Fibroblast of lung (primary cell): ENCODE measurements at regions not wholly inside any gene's neighbourhood (a gene's known extent, or its start where the extent isn't known, plus 50 kb on each side); places are given as distances from the start of the nearest gene placed in this dataset.

Experiments used
- DNase-seq, 2 donors: peaks; one replicate each; pipeline versions ENCODE4 v3.0.0 to v3.0.0-alpha.2; 2010; ENCODE audit warnings: low read depth in 2 of 2
- H2AFZ ChIP-seq: 2 replicates; pipeline ENCODE4 v1.5.1; 2012; ENCODE audit warnings: low read length, control low read depth, inconsistent platforms
- H3K27ac ChIP-seq: 2 replicates; pipeline ENCODE4 v1.5.1; 2011; ENCODE audit warnings: low read length, control low read depth; ENCODE audit not compliant: insufficient read depth
- H3K27me3 ChIP-seq: 2 replicates; pipeline ENCODE4 v1.5.1; 2011; ENCODE audit warnings: mild to moderate bottlenecking, low read length; ENCODE audit not compliant: control insufficient read depth, insufficient read depth
- H3K36me3 ChIP-seq: 2 replicates; pipeline ENCODE4 v1.5.1; 2011; ENCODE audit warnings: low read length; ENCODE audit not compliant: control insufficient read depth, insufficient read depth
- H3K4me1 ChIP-seq: 2 replicates; pipeline ENCODE4 v1.5.1; 2011; ENCODE audit warnings: low read length; ENCODE audit not compliant: control insufficient read depth, insufficient read depth; ENCODE audit errors: extremely low read depth
- H3K4me2 ChIP-seq: 2 replicates; pipeline ENCODE4 v1.5.1; 2011; ENCODE audit warnings: low read length, control low read depth; ENCODE audit not compliant: insufficient read depth; ENCODE audit errors: extremely low read depth
- H3K4me3 ChIP-seq, 4 experiments: fragments of 200-600 bp in 1 of 4; sonication (generic) in 1 of 4; replicated peaks in 1 of 4; 2 replicates each; pipeline ENCODE4 v1.5.1; 2011 to 2016; ENCODE audit warnings: low read length in 4 of 4, low read depth in 3 of 4, mild to moderate bottlenecking in 3 of 4, control low read depth in 2 of 4, inconsistent platforms in 1 of 4, mixed read lengths in 1 of 4; ENCODE audit not compliant: insufficient read depth in 1 of 4; ENCODE audit errors: control extremely low read depth in 1 of 4
- H3K79me2 ChIP-seq: 2 replicates; pipeline ENCODE4 v1.5.1; 2012; ENCODE audit warnings: mild to moderate bottlenecking, low read length, inconsistent platforms; ENCODE audit not compliant: control insufficient read depth, insufficient read depth
- H3K9ac ChIP-seq: 2 replicates; pipeline ENCODE4 v1.5.1; 2011; ENCODE audit warnings: mild to moderate bottlenecking, low read length, control low read depth; ENCODE audit not compliant: insufficient read depth
- H3K9me3 ChIP-seq: 2 replicates; pipeline ENCODE4 v1.5.1; 2012; ENCODE audit warnings: low read depth, low read length; ENCODE audit not compliant: control insufficient read depth, insufficient read depth
- H4K20me1 ChIP-seq: 2 replicates; pipeline ENCODE4 v1.5.1; 2011; ENCODE audit warnings: low read length; ENCODE audit not compliant: control insufficient read depth, insufficient read depth; ENCODE audit errors: extremely low read depth
- EZH2 ChIP-seq: IDR thresholded peaks from 2 replicates; pipeline ENCODE4 v1.5.1; 2012; ENCODE audit warnings: low read length, control low read depth, mild to moderate bottlenecking; ENCODE audit errors: missing control alignments
- TF ChIP-seq, protein P1 (sequence below), 2 donors: IDR thresholded peaks in 1 of 2; conservative IDR thresholded peaks in 1 of 2; 1 replicate in 1 of 2; 2 replicates in 1 of 2; pipeline ENCODE4 v1.5.1; 2011 to 2012; ENCODE audit warnings: low read length in 2 of 2, control low read depth in 1 of 2, inconsistent platforms in 1 of 2, low read depth in 1 of 2, mild to moderate bottlenecking in 1 of 2

DNA sequence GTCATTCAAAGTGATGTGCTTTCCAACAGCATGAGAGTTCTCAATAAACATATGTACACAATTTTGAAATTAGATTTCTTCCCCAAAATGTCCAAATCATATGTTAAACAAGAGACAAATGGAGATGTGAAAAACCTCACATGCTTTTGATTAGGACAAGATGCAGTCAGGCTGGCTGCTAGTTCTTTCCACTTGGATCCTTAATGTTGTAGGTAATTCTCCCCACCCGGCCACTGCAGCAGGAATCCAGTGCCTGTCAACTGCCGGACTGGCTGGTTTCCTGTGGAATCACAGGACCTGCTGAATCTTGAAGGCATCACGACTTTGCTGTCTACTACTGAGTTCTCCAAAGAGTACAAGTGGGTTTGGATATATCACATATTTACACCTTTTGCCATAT lies 138.6 kb upstream of the AKR1E2 start:
- peak in 1 of 2 donors; percentile 45 for DNase-seq
- no peak overlapping the region for H2AFZ ChIP-seq
- no peak overlapping the region for H3K9ac ChIP-seq

DNA sequence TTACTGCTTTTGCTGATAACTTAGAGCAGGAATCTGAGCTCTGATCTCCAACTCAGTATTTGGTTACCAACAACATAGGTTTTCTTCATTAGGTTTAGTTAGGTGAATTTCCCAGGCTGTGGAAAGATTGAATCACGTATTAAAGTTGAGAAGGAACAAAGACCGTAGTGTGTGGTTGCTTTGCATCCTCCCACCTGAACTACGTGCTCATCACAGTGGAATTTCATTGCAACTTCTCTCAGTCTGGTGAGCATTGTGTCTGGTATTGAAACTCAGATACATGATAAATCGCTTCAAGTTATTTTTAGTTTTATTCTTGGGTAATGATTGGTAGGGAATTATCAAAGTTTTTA lies 139.4 kb upstream of the AKR1E2 start:
- no peak overlapping the region for H2AFZ ChIP-seq
- H3K9ac ChIP-seq = no peak overlapping the region
- no peak overlapping the region for H3K27ac ChIP-seq
- DNase-seq = peak in 1 of 2 donors; percentile 99
- H3K27me3 ChIP-seq = no peaks in the 10 kb centered on the region
- H3K36me3 ChIP-seq = no peaks in the 10 kb centered on the region
- peak overlapping the region; percentile 16 for H3K4me2 ChIP-seq
- H3K9me3 ChIP-seq = no peaks in the 10 kb centered on the region
- no peaks in the 10 kb centered on the region for H3K4me1 ChIP-seq
- no peak overlapping the region for H3K4me3 ChIP-seq
- TF ChIP-seq, protein P1, sequence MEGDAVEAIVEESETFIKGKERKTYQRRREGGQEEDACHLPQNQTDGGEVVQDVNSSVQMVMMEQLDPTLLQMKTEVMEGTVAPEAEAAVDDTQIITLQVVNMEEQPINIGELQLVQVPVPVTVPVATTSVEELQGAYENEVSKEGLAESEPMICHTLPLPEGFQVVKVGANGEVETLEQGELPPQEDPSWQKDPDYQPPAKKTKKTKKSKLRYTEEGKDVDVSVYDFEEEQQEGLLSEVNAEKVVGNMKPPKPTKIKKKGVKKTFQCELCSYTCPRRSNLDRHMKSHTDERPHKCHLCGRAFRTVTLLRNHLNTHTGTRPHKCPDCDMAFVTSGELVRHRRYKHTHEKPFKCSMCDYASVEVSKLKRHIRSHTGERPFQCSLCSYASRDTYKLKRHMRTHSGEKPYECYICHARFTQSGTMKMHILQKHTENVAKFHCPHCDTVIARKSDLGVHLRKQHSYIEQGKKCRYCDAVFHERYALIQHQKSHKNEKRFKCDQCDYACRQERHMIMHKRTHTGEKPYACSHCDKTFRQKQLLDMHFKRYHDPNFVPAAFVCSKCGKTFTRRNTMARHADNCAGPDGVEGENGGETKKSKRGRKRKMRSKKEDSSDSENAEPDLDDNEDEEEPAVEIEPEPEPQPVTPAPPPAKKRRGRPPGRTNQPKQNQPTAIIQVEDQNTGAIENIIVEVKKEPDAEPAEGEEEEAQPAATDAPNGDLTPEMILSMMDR (conservative IDR thresholded peaks at IDR 0.05 in 1 of 2, IDR thresholded peaks at IDR 0.05 in 1 of 2; ENCODE audit: low read depth in 1 of 2, low read length in 2 of 2) = no peak
- TF ChIP-seq EZH2 = no peak
- no peaks in the 10 kb centered on the region for H4K20me1 ChIP-seq
- no peaks in the 10 kb centered on the region for H3K79me2 ChIP-seq

More for the DNA sequence above, 138.6 kb upstream of the AKR1E2 start:
- H3K79me2 ChIP-seq = no peaks in the 10 kb centered on the region
- no peaks in the 10 kb centered on the region for H4K20me1 ChIP-seq
- no peak overlapping the region for H3K27ac ChIP-seq
- no peaks in the 10 kb centered on the region for H3K4me1 ChIP-seq
- H3K27me3 ChIP-seq = no peaks in the 10 kb centered on the region
- H3K36me3 ChIP-seq = no peaks in the 10 kb centered on the region
- no peak overlapping the region for H3K4me2 ChIP-seq
- no peak overlapping the region for H3K4me3 ChIP-seq
- no peaks in the 10 kb centered on the region for H3K9me3 ChIP-seq
- no peak for TF ChIP-seq EZH2
- TF ChIP-seq, protein P1 (conservative IDR thresholded peaks at IDR 0.05 in 1 of 2, IDR thresholded peaks at IDR 0.05 in 1 of 2; ENCODE audit: low read depth in 1 of 2, low read length in 2 of 2) = no peak

DNA sequence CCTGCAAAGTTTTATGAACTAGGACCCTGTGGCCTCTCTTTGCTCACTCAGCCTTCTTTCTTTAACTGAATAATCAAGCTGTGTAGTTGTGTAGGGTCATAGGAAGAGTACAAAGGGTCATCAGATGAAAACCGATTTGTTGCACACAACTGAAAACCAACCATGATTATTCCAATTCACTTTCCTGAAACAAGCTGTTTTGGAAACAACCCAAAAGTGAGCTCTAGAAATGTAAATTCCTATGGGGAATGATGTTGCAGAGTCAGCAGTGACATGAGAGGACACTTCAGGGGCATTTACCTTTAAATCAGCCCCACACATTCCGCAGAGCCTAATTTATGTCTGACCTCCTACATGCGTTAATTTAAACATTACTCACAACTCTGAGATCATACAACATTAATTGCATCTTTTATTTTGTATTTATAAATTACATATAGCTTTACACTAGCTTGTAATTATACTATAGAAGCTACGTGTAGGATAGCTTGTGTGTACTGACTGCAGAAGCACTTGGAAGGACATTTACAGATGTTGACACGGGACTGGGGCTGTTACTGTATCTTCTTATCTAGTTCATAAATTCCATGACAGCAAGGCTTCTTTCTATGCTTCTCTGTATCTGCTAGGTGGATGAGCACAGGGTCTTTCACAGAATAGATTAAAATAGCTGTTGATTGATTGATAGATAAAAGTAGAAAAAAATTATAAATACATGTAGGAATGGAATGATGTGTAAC lies 139.9 kb upstream of the AKR1E2 start:
- Histone ChIP-seq H2AFZ (no peak overlapping the region), H3K4me2 (no peak overlapping the region), H3K36me3 (no peaks in the 10 kb centered on the region), H3K4me1 (no peaks in the 10 kb centered on the region), H4K20me1 (no peaks in the 10 kb centered on the region), H3K9me3 (no peaks in the 10 kb centered on the region), H3K4me3 (no peak overlapping the region), H3K9ac (no peak overlapping the region), H3K79me2 (no peaks in the 10 kb centered on the region), H3K27ac (no peak overlapping the region), H3K27me3 (no peaks in the 10 kb centered on the region)
- TF ChIP-seq EZH2 = no peak
- TF ChIP-seq, protein P1 (conservative IDR thresholded peaks at IDR 0.05 in 1 of 2, IDR thresholded peaks at IDR 0.05 in 1 of 2; ENCODE audit: low read depth in 1 of 2, low read length in 2 of 2) = no peak
- DNase-seq = no peak
